Memory B cell (primary cell): ENCODE measurements at regions not wholly inside any gene's neighbourhood (a gene's known extent, or its start where the extent isn't known, plus 50 kb on each side); places are given as distances from the start of the nearest gene placed in this dataset.
A peak's percentile ranks its signal among the peaks of the same experiment; 100 is the strongest.

ENCODE experiments used
- ATAC-seq: fragments of 150-1000 bp; cut with Tn5 transposase; 2 replicates; pipeline ENCODE4 v1.10.0; 2021; ENCODE audit warnings: low read depth, mild to moderate bottlenecking, moderate library complexity
- DNase-seq, 2 donors: peaks; one replicate each; pipeline ENCODE4 v3.0.0; 2022; ENCODE audit warnings: low spot score in 2 of 2
- H3K27ac Mint-ChIP-seq: one replicate; pipeline ENCODE4 v1.8.0; 2022; ENCODE audit warnings: mild to moderate bottlenecking, moderate library complexity, mixed read lengths
- H3K27me3 Mint-ChIP-seq: one replicate; pipeline ENCODE4 v1.8.0; 2022; ENCODE audit warnings: mixed read lengths
- H3K36me3 Mint-ChIP-seq: one replicate; pipeline ENCODE4 v1.8.0; 2022; ENCODE audit warnings: mild to moderate bottlenecking, mixed read lengths
- H3K4me1 Mint-ChIP-seq: one replicate; pipeline ENCODE4 v1.8.0; 2022; ENCODE audit warnings: mixed read lengths
- H3K4me3 Mint-ChIP-seq: one replicate; pipeline ENCODE4 v1.8.0; 2022; ENCODE audit warnings: mild to moderate bottlenecking, moderate library complexity, mixed read lengths
- H3K9me3 Mint-ChIP-seq: one replicate; pipeline ENCODE4 v1.8.0; 2022; ENCODE audit warnings: mixed read lengths

- H3K27me3 Mint-ChIP-seq: peaks cover 2% of the 10 kb centered on the region
- no peak overlapping the region for H3K4me3 Mint-ChIP-seq
- H3K36me3 Mint-ChIP-seq: no peaks in the 10 kb centered on the region
- no peaks in the 10 kb centered on the region for H3K4me1 Mint-ChIP-seq
- DNase-seq (no peak), ATAC-seq (no peak)
- H3K9me3 Mint-ChIP-seq: no peaks in the 10 kb centered on the region
- H3K27ac Mint-ChIP-seq: no peak overlapping the region
Observed at GRCh38 chr2:236922061-236922460, 163.6 kb upstream of the COPS8 start.

DNA sequence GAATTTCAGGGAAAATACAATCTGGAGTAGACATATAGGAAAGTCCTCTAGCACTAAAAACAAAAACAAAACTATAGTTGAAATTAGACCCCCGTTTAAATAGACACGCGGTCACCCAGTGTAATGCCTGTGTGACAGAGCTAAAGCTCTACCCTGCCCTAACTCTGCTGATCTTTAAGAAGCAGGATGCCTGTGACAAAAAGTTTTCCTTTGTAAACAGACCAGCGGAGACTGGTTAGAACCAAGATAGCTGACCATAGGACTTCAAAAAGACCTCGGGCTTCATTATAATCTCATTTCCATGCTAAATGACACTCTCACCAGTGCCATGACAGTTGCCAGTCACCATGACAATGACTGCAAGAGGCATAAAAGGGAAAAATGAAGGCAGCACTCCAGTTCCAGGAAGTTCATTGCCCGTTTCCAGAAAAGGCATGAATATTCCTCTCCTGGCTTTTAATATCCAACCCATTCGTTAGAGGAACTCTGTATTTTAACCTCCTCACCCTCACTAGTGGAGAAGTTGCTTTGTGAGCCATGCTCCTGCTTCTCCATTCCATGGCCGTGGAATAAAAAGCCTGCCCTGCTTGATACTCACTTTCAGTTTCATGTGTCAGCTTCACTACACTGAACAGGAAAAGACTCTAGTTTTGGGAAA is 157.2 kb upstream of the COPS8 start:
- ATAC-seq (no peak), DNase-seq (no peak)
- Mint-ChIP-seq H3K27me3 (peaks cover 6% of the 10 kb centered on the region), H3K4me3 (peak overlapping the region; percentile 16), H3K4me1 (no peaks in the 10 kb centered on the region), H3K36me3 (no peaks in the 10 kb centered on the region), H3K9me3 (no peaks in the 10 kb centered on the region), H3K27ac (no peak overlapping the region)

DNA sequence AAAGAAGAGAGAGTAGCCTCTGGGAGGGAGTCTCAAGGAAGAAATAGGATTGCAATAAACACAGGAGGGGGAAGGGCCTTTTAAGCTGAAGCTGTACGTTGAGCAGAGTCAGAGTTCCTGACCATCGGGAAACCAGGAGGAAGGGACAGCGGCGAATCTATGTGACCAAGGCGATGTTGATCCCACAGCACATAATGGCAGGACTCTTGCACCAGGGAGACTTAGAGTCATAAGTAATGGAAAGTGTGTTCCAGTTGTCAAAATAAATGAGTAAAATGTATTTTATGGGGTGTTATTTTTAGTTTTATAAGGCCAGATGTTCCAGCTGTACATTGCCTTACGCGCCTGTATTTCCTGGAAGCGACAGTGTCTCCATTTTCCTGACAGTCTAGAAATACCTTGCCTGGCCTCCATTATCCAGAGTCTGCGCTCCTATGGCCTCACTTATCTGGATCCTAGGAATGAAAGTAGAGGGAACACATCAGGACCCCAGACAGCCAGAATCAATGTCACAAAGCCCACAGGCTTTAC is 152.8 kb upstream of the COPS8 start:
- Mint-ChIP-seq H3K4me3 (no peak overlapping the region), H3K27me3 (peaks cover 12% of the 10 kb centered on the region), H3K27ac (no peak overlapping the region), H3K36me3 (no peaks in the 10 kb centered on the region), H3K9me3 (no peaks in the 10 kb centered on the region), H3K4me1 (no peaks in the 10 kb centered on the region)
- ATAC-seq: no peak
- DNase-seq: no peak

GRCh38 chr2:236934166-236934565 is 151.5 kb upstream of the COPS8 start:
- no peak overlapping the region for H3K4me3 Mint-ChIP-seq
- no peak for ATAC-seq
- H3K36me3 Mint-ChIP-seq: no peaks in the 10 kb centered on the region
- no peaks in the 10 kb centered on the region for H3K4me1 Mint-ChIP-seq
- no peak overlapping the region for H3K27ac Mint-ChIP-seq
- H3K27me3 Mint-ChIP-seq: peaks cover 14% of the 10 kb centered on the region
- DNase-seq: no peak
- no peaks in the 10 kb centered on the region for H3K9me3 Mint-ChIP-seq

DNA sequence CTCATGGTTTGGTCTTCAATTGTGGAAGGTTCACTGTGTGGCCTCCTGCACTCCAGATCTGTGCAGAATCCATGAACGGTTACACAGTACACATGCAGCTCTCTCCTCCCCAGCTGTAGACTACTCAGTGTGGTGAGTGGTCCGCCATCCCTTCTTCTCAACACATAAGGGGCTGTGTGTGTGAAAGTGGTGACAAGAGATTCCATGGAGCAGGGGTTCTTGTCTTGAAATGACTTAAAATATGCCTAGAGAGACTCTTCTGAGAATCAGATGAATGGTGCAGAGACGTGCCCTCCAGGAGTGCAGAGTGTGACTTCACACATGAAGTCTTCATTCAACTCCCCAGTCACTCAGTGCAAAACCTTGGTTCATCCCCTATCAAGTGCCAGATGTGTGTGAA is 151.0 kb upstream of the COPS8 start:
- Mint-ChIP-seq H3K9me3 (no peaks in the 10 kb centered on the region), H3K27ac (no peak overlapping the region), H3K36me3 (no peaks in the 10 kb centered on the region), H3K4me1 (no peaks in the 10 kb centered on the region), H3K27me3 (peaks cover 14% of the 10 kb centered on the region), H3K4me3 (no peak overlapping the region)
- DNase-seq (no peak), ATAC-seq (no peak)

- DNase-seq (no peak), ATAC-seq (no peak)
- H3K36me3 Mint-ChIP-seq: no peaks in the 10 kb centered on the region
- no peak overlapping the region for H3K4me3 Mint-ChIP-seq
- no peaks in the 10 kb centered on the region for H3K9me3 Mint-ChIP-seq
- H3K4me1 Mint-ChIP-seq: no peaks in the 10 kb centered on the region
- H3K27ac Mint-ChIP-seq: no peak overlapping the region
- peaks cover 14% of the 10 kb centered on the region for H3K27me3 Mint-ChIP-seq
Observed at GRCh38 chr2:236935083-236935482, 150.6 kb upstream of the COPS8 start.

DNA sequence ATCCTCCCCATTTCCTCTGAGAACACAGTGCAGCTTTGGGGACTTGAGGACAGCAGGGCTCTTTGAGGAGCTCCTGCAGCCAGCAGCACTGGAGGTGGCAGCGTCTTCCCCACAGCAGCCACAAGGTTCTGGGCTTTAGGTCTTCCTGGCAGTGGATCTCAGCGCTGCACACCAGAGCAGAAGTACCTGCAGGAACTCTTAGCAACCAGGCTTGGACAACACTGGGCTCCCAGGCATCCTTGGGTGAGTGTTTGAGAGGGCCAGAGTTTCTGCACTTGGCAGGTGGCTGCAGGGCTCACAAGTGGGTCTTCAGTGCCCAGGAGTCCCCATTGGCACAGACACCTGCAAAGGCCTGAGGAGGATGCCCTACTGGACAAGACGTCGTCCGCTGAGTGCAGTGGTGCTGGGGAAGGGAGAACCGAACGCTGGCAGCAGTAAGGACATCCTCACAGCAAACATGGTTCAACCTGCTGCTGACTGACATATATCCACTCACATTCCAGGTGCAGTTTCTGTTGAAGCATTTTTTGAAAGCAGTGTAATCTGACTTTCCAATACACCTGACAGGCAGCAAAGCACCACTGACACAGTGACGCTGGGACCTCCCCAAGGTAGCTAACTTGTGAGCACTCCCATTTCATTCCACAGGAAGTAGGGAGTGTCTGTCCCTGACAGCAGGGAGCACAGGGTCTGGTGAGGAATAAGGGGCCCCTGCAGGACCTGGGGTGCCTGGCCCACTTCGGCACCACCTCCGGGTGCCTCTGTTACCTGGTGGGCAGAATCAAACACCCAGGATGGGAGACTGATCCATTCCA is 149.9 kb upstream of the COPS8 start:
- H3K36me3 Mint-ChIP-seq: no peaks in the 10 kb centered on the region
- no peak overlapping the region for H3K4me3 Mint-ChIP-seq
- H3K9me3 Mint-ChIP-seq: no peaks in the 10 kb centered on the region
- no peaks in the 10 kb centered on the region for H3K4me1 Mint-ChIP-seq
- peaks cover 15% of the 10 kb centered on the region for H3K27me3 Mint-ChIP-seq
- H3K27ac Mint-ChIP-seq: no peak overlapping the region
- ATAC-seq (no peak), DNase-seq (no peak)

- DNase-seq: no peak
- Mint-ChIP-seq H3K36me3 (no peaks in the 10 kb centered on the region), H3K27me3 (peaks cover 13% of the 10 kb centered on the region), H3K9me3 (no peaks in the 10 kb centered on the region), H3K4me3 (no peak overlapping the region), H3K4me1 (no peaks in the 10 kb centered on the region), H3K27ac (no peak overlapping the region)
- ATAC-seq: no peak
Observed at GRCh38 chr2:236936446-236936940, 149.2 kb upstream of the COPS8 start.

GRCh38 chr2:236938126-236938525 is 147.6 kb upstream of the COPS8 start:
- H3K27ac Mint-ChIP-seq: no peak overlapping the region

GRCh38 chr2:236939271-236939670 is 146.4 kb upstream of the COPS8 start:
- Mint-ChIP-seq H3K9me3 (no peaks in the 10 kb centered on the region), H3K27me3 (peaks cover 15% of the 10 kb centered on the region), H3K27ac (no peak overlapping the region), H3K36me3 (no peaks in the 10 kb centered on the region), H3K4me1 (no peaks in the 10 kb centered on the region), H3K4me3 (no peak overlapping the region)
- DNase-seq: no peak
- ATAC-seq: no peak

More at GRCh38 chr2:236938126-236938525, 147.6 kb upstream of the COPS8 start:
- H3K4me3 Mint-ChIP-seq: no peak overlapping the region
- DNase-seq (no peak), ATAC-seq (no peak)
- H3K36me3 Mint-ChIP-seq: no peaks in the 10 kb centered on the region
- H3K4me1 Mint-ChIP-seq: no peaks in the 10 kb centered on the region
- peaks cover 9% of the 10 kb centered on the region for H3K27me3 Mint-ChIP-seq
- no peaks in the 10 kb centered on the region for H3K9me3 Mint-ChIP-seq

- no peak for ATAC-seq
- H3K27ac Mint-ChIP-seq: no peak overlapping the region
Observed at GRCh38 chr2:236939721-236940231, 145.9 kb upstream of the COPS8 start.

DNA sequence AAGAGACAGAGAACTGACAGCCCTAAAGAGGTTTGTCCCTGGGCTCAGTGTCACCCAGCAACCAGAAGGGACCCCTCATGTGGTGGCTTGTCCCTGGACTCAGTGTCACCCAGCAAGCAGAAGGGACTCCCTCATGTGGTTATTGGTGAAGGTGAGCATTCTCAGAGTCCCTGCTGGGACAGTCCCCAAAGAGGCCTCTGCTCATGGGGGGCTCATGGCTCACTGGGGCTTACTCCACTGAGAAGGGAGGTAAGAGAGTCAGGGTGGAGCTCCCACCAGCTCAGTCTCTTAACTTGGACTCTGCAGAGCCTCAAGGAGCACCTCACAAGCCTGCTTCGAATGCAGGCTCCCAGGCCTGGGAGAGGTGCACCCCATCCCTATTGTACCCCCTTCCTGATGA is 145.2 kb upstream of the COPS8 start:
- DNase-seq: no peak
- Mint-ChIP-seq H3K4me3 (no peak overlapping the region), H3K9me3 (no peaks in the 10 kb centered on the region), H3K27ac (no peak overlapping the region), H3K36me3 (no peaks in the 10 kb centered on the region), H3K4me1 (no peaks in the 10 kb centered on the region), H3K27me3 (peaks cover 11% of the 10 kb centered on the region)
- ATAC-seq: no peak

More at GRCh38 chr2:236939721-236940231, 145.9 kb upstream of the COPS8 start:
- Mint-ChIP-seq H3K4me3 (no peak overlapping the region), H3K27me3 (peaks cover 15% of the 10 kb centered on the region), H3K36me3 (no peaks in the 10 kb centered on the region), H3K4me1 (no peaks in the 10 kb centered on the region), H3K9me3 (no peaks in the 10 kb centered on the region)
- no peak for DNase-seq

- no peaks in the 10 kb centered on the region for H3K9me3 Mint-ChIP-seq
- ATAC-seq: no peak
- no peak overlapping the region for H3K4me3 Mint-ChIP-seq
- no peak overlapping the region for H3K27ac Mint-ChIP-seq
- H3K4me1 Mint-ChIP-seq: no peaks in the 10 kb centered on the region
- H3K27me3 Mint-ChIP-seq: peaks cover 11% of the 10 kb centered on the region
- no peak for DNase-seq
- no peaks in the 10 kb centered on the region for H3K36me3 Mint-ChIP-seq
Observed at GRCh38 chr2:236940916-236941520, 144.7 kb upstream of the COPS8 start.

- no peaks in the 10 kb centered on the region for H3K36me3 Mint-ChIP-seq
- H3K27me3 Mint-ChIP-seq: peaks cover 14% of the 10 kb centered on the region
- no peak for ATAC-seq
Observed at GRCh38 chr2:236941551-236941950, 144.1 kb upstream of the COPS8 start.

More at GRCh38 chr2:236941551-236941950, 144.1 kb upstream of the COPS8 start:
- no peak for DNase-seq
- Mint-ChIP-seq H3K4me1 (no peaks in the 10 kb centered on the region), H3K27ac (no peak overlapping the region), H3K4me3 (no peak overlapping the region), H3K9me3 (no peaks in the 10 kb centered on the region)
